Mesendoderm (in vitro differentiated cells): ENCODE measurements at regions not wholly inside any gene's neighbourhood (a gene's known extent, or its start where the extent isn't known, plus 50 kb on each side); places are given as distances from the start of the nearest gene placed in this dataset.

Experiments used
- DNase-seq: peaks from one replicate; pipeline ENCODE4 v3.0.0; 2013
- H2AK5ac ChIP-seq: 2 replicates; pipeline ENCODE4 v1.6.1; 2013; ENCODE audit warnings: low read length, inconsistent platforms
- H2BK120ac ChIP-seq: 2 replicates; pipeline ENCODE4 v1.6.1; 2013; ENCODE audit warnings: low read depth, mild to moderate bottlenecking, low read length, moderate library complexity, mixed read lengths
- H2BK15ac ChIP-seq: replicated peaks from 2 replicates; pipeline ENCODE4 v1.6.1; 2013; ENCODE audit warnings: low read depth, mild to moderate bottlenecking, moderate library complexity
- H2BK5ac ChIP-seq: 2 replicates; pipeline ENCODE4 v1.6.1; 2013; ENCODE audit warnings: low read length, inconsistent platforms
- H3K18ac ChIP-seq: 2 replicates; pipeline ENCODE4 v1.6.1; 2013; ENCODE audit warnings: mild to moderate bottlenecking, low read length, mixed read lengths
- H3K23ac ChIP-seq: one replicate; pipeline ENCODE4 v1.6.1; 2013; ENCODE audit warnings: low read length
- H3K27ac ChIP-seq: 2 replicates; pipeline ENCODE4 v1.5.1; 2013; ENCODE audit warnings: low read depth, mild to moderate bottlenecking, inconsistent platforms, low read length, moderate library complexity
- H3K27me3 ChIP-seq: 2 replicates; pipeline ENCODE4 v1.6.1; 2013; ENCODE audit warnings: low read length, control low read depth, mild to moderate bottlenecking, inconsistent platforms; ENCODE audit not compliant: insufficient read depth, poor library complexity
- H3K36me3 ChIP-seq: 2 replicates; pipeline ENCODE4 v1.6.1; 2013; ENCODE audit warnings: low read length, inconsistent platforms; ENCODE audit not compliant: control insufficient read depth, insufficient read depth
- H3K4ac ChIP-seq: one replicate; pipeline ENCODE4 v1.6.1; 2013; ENCODE audit warnings: low read depth, mild to moderate bottlenecking, low read length, moderate library complexity
- H3K4me1 ChIP-seq: 2 replicates; pipeline ENCODE4 v1.6.1; 2013; ENCODE audit warnings: low read depth, low read length, inconsistent platforms; ENCODE audit not compliant: control insufficient read depth
- H3K4me2 ChIP-seq: 2 replicates; pipeline ENCODE4 v1.6.1; 2013; ENCODE audit warnings: low read length
- H3K4me3 ChIP-seq: 2 replicates; pipeline ENCODE4 v1.5.1; 2013; ENCODE audit warnings: mild to moderate bottlenecking, low read length
- H3K56ac ChIP-seq: one replicate; pipeline ENCODE4 v1.6.1; 2013; ENCODE audit warnings: low read length
- H3K79me1 ChIP-seq: 2 replicates; pipeline ENCODE4 v1.6.1; 2013; ENCODE audit warnings: low read length, inconsistent platforms
- H3K79me2 ChIP-seq: 2 replicates; pipeline ENCODE4 v1.6.1; 2013; ENCODE audit warnings: mild to moderate bottlenecking, low read length; ENCODE audit not compliant: control insufficient read depth, insufficient read depth
- H3K9ac ChIP-seq: 2 replicates; pipeline ENCODE4 v1.6.1; 2013; ENCODE audit warnings: low read length, inconsistent platforms
- H4K5ac ChIP-seq: one replicate; pipeline ENCODE4 v1.6.1; 2013; ENCODE audit warnings: low read length
- H4K8ac ChIP-seq: one replicate; pipeline ENCODE4 v1.6.1; 2013; ENCODE audit warnings: low read depth, mild to moderate bottlenecking, control low read depth, low read length, moderate library complexity
- WGBS: extraction: QIAGEN DNeasy Blood & Tissue Kit; methylation state at CpG from one replicate; pipeline ENCODE4 v1.1.7; 2013; ENCODE audit warnings: low lambda C conversion rate, missing lambda C conversion rate; ENCODE audit not compliant: insufficient coverage; ENCODE audit errors: extremely low coverage; 5-methylcytosine and 5-hydroxymethylcytosine counted together

- Histone ChIP-seq H2BK5ac (no peak overlapping the region), H3K18ac (no peak overlapping the region), H2AK5ac (no peak overlapping the region), H3K36me3 (no peaks in the 10 kb centered on the region), H3K4me3 (no peak overlapping the region), H3K4ac (no peak overlapping the region), H3K27me3 (no peaks in the 10 kb centered on the region), H3K79me2 (no peaks in the 10 kb centered on the region), H3K27ac (no peak overlapping the region), H2BK15ac (no peak overlapping the region), H3K4me1 (no peaks in the 10 kb centered on the region), H4K8ac (no peak overlapping the region), H3K23ac (no peak overlapping the region), H2BK120ac (no peak overlapping the region), H3K79me1 (no peaks in the 10 kb centered on the region), H3K4me2 (no peak overlapping the region), H3K9ac (no peak overlapping the region), H3K56ac (no peak overlapping the region), H4K5ac (no peak overlapping the region)
- no CpG with 5 or more reads among the region's 4 CpGs for WGBS
- peak; percentile 8 for DNase-seq
Measured at GRCh38 chr1:229884765-229885164, 182.3 kb upstream of the GALNT2 start.

- no peak overlapping the region for H3K27ac ChIP-seq
- no peak overlapping the region for H2BK5ac ChIP-seq
- H4K8ac ChIP-seq = no peak overlapping the region
- no peak overlapping the region for H2BK120ac ChIP-seq
- no peak overlapping the region for H3K4ac ChIP-seq
- DNase-seq = no peak
- no peak overlapping the region for H3K9ac ChIP-seq
- no peak overlapping the region for H2BK15ac ChIP-seq
- no peaks in the 10 kb centered on the region for H3K79me1 ChIP-seq
- WGBS = no CpG with 5 or more reads among the region's 12 CpGs
- no peak overlapping the region for H4K5ac ChIP-seq
- H3K4me2 ChIP-seq = no peak overlapping the region
- no peak overlapping the region for H3K18ac ChIP-seq
- no peak overlapping the region for H3K23ac ChIP-seq
- H3K79me2 ChIP-seq = no peaks in the 10 kb centered on the region
- H3K27me3 ChIP-seq = no peaks in the 10 kb centered on the region
- no peaks in the 10 kb centered on the region for H3K36me3 ChIP-seq
- H3K56ac ChIP-seq = no peak overlapping the region
- no peak overlapping the region for H2AK5ac ChIP-seq
- no peak overlapping the region for H3K4me3 ChIP-seq
- H3K4me1 ChIP-seq = no peaks in the 10 kb centered on the region
Measured at GRCh38 chr1:229885568-229886495, 181.2 kb upstream of the GALNT2 start.

- Histone ChIP-seq H4K5ac (no peak overlapping the region), H3K79me2 (no peaks in the 10 kb centered on the region), H2BK5ac (no peak overlapping the region), H4K8ac (no peak overlapping the region), H3K79me1 (no peaks in the 10 kb centered on the region), H3K4me1 (no peaks in the 10 kb centered on the region), H3K23ac (no peak overlapping the region), H3K27me3 (no peaks in the 10 kb centered on the region), H2AK5ac (no peak overlapping the region), H3K27ac (no peak overlapping the region), H3K4me2 (no peak overlapping the region), H2BK120ac (no peak overlapping the region), H3K56ac (no peak overlapping the region), H3K36me3 (no peaks in the 10 kb centered on the region), H2BK15ac (no peak overlapping the region), H3K18ac (no peak overlapping the region), H3K4ac (no peak overlapping the region), H3K9ac (no peak overlapping the region), H3K4me3 (no peak overlapping the region)
- WGBS = no CpG with 5 or more reads among the region's 8 CpGs
- DNase-seq = no peak
Measured at GRCh38 chr1:229886636-229887035, 180.4 kb upstream of the GALNT2 start.

- no peak for DNase-seq
- WGBS = no CpG with 5 or more reads among the region's 3 CpGs
- no peaks in the 10 kb centered on the region for H3K27me3 ChIP-seq
Measured at GRCh38 chr1:229887043-229887822, 179.8 kb upstream of the GALNT2 start.

GRCh38 chr1:229888157-229888556 is 178.9 kb upstream of the GALNT2 start:
- H3K18ac ChIP-seq = no peak overlapping the region
- H2BK5ac ChIP-seq = no peak overlapping the region
- H3K79me2 ChIP-seq = no peaks in the 10 kb centered on the region
- no peak overlapping the region for H2BK15ac ChIP-seq
- H3K9ac ChIP-seq = no peak overlapping the region
- no peaks in the 10 kb centered on the region for H3K79me1 ChIP-seq
- H4K5ac ChIP-seq = no peak overlapping the region
- H3K4me3 ChIP-seq = no peak overlapping the region
- H3K4me1 ChIP-seq = no peaks in the 10 kb centered on the region
- no peak overlapping the region for H4K8ac ChIP-seq
- H2AK5ac ChIP-seq = no peak overlapping the region
- H3K23ac ChIP-seq = no peak overlapping the region
- no CpG with 5 or more reads among the region's 2 CpGs for WGBS
- no peak overlapping the region for H2BK120ac ChIP-seq
- no peak for DNase-seq
- H3K36me3 ChIP-seq = no peaks in the 10 kb centered on the region
- no peak overlapping the region for H3K4ac ChIP-seq
- no peak overlapping the region for H3K27ac ChIP-seq
- no peak overlapping the region for H3K56ac ChIP-seq
- H3K27me3 ChIP-seq = no peaks in the 10 kb centered on the region
- no peak overlapping the region for H3K4me2 ChIP-seq

More at GRCh38 chr1:229887043-229887822, 179.8 kb upstream of the GALNT2 start:
- H2BK120ac ChIP-seq = no peak overlapping the region
- no peak overlapping the region for H2BK15ac ChIP-seq
- H4K8ac ChIP-seq = no peak overlapping the region
- no peaks in the 10 kb centered on the region for H3K79me2 ChIP-seq
- H3K4me3 ChIP-seq = no peak overlapping the region
- H3K4me1 ChIP-seq = no peaks in the 10 kb centered on the region
- no peak overlapping the region for H3K9ac ChIP-seq
- no peak overlapping the region for H2BK5ac ChIP-seq
- H3K18ac ChIP-seq = no peak overlapping the region
- H2AK5ac ChIP-seq = no peak overlapping the region
- H3K4me2 ChIP-seq = no peak overlapping the region
- H3K23ac ChIP-seq = no peak overlapping the region
- H3K79me1 ChIP-seq = no peaks in the 10 kb centered on the region
- H3K4ac ChIP-seq = no peak overlapping the region
- H3K36me3 ChIP-seq = no peaks in the 10 kb centered on the region
- H4K5ac ChIP-seq = no peak overlapping the region
- H3K56ac ChIP-seq = no peak overlapping the region
- H3K27ac ChIP-seq = no peak overlapping the region
